Sigmoid colon (tissue), 3 donors: ENCODE measurements at regions not wholly inside any gene's neighbourhood (a gene's known extent, or its start where the extent isn't known, plus 50 kb on each side); places are given as distances from the start of the nearest gene placed in this dataset.

Source experiments
- POLR2A ChIP-seq, 2 donors: fragments of 450-650 bp; IDR thresholded peaks; one replicate each; pipeline ENCODE4 v1.6.1; 2016; ENCODE audit warnings: antibody characterized with exemption in 2 of 2, mild to moderate bottlenecking in 2 of 2, moderate library complexity in 2 of 2
- TF ChIP-seq, protein P1 (sequence below), 4 experiments: fragments of 450-650 bp in 3 of 4; fragments of 200-600 bp in 1 of 4; IDR thresholded peaks; one replicate each; pipeline ENCODE4 v1.5.1; 2016 to 2019; ENCODE audit warnings: antibody characterized with exemption in 4 of 4, mild to moderate bottlenecking in 3 of 4, moderate library complexity in 2 of 4

DNA sequence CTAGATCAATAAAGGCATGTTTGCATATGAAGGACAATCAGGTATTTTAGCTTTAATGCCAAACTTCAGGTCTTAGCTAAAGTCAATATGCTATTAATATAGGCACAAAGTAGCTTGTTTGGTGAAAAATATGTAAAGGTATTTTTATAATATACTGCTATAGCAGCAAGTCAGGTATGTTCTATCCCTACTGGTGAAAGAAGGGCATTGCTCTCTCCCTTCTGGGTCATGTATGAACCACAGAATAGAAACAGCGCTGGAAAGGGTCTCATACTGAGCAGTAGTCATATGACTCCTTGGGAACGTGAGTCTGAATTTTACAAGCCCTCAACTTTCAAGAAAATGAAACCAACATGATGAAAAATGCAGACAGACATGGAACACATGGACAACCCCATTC lies 314.6 kb downstream of the GRIN2B start:
- TF ChIP-seq, protein P1, sequence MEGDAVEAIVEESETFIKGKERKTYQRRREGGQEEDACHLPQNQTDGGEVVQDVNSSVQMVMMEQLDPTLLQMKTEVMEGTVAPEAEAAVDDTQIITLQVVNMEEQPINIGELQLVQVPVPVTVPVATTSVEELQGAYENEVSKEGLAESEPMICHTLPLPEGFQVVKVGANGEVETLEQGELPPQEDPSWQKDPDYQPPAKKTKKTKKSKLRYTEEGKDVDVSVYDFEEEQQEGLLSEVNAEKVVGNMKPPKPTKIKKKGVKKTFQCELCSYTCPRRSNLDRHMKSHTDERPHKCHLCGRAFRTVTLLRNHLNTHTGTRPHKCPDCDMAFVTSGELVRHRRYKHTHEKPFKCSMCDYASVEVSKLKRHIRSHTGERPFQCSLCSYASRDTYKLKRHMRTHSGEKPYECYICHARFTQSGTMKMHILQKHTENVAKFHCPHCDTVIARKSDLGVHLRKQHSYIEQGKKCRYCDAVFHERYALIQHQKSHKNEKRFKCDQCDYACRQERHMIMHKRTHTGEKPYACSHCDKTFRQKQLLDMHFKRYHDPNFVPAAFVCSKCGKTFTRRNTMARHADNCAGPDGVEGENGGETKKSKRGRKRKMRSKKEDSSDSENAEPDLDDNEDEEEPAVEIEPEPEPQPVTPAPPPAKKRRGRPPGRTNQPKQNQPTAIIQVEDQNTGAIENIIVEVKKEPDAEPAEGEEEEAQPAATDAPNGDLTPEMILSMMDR (IDR thresholded peaks at IDR 0.05) = no peak
- TF ChIP-seq POLR2A (IDR thresholded peaks at IDR 0.05) = no peak
